Activated T-helper 1 cell treated with anti-CD3 and anti-CD28 coated beads, Interleukin-2, amount 50 U/mL, for 16 hours (primary cell): ENCODE measurements at regions not wholly inside any gene's neighbourhood (a gene's known extent, or its start where the extent isn't known, plus 50 kb on each side); places are given as distances from the start of the nearest gene placed in this dataset.

Experiments used
- DNase-seq, 2 donors: peaks; one replicate each; pipeline ENCODE4 v3.0.0-alpha.2; 2020; ENCODE audit warnings: low read depth in 1 of 2, low spot score in 1 of 2

- no peak for DNase-seq
Measured at GRCh38 chr4:140316799-140317198, 56.6 kb upstream of the SCOC start.

DNA sequence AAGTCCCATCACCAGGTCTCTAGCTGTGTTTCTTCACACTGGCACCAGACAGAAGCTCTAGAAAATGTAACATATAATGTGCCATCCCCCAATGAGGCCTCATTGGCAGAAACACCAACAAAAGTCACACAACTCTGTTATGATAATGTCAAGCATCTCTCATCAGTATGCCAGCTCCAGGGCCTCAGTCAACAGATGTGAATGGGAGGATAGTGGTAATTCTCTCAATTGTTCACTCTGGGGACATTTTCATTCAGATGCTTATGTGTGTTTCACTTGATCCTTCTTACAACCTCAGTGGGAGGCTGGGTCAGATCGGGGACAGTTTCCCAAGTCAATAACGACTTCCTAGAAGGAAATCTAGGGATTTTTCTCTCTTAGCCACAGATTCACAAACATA is 57.5 kb upstream of the SCOC start:
- no peak for DNase-seq

GRCh38 chr4:140315438-140315837 is 58.0 kb upstream of the SCOC start:
- DNase-seq: no peak

DNA sequence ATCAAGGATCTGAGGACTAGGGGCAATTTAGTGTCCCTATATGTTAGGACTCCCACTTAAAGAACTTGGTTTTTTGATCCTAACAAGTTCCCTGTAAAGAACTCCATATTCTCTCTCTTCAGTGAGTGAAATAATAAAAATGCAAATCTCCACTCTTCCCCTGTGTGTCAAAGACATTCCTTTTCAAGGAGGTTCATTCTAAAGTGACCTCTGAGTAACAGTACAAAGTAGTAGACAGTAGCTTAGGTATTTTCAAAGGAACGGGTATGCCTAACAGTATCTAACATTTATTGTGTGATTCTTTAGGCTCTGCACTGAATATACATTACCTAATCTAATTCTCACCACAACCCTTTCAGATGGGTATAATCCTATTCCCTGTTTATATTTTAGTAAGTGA is 58.4 kb upstream of the SCOC start:
- DNase-seq: no peak

DNA sequence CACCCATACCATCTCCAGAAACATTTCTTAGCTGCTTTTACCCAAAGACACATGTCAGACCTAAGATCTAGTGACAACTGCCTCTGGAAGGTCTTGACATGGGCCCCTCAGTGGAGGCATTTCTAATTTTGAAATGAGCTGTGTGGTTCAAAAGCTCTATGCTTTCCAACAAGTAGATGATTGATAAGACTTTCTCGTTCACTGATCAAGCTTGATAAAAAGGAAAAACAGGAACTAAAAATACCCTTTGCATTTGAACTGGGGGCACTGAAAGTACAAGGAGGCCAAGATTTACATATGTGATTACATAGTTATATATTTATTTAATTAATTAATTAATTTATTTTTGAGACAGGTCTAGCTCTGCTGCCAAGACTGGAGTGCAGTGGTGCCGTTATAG is 61.3 kb upstream of the SCOC start:
- DNase-seq: no peak

- no peak for DNase-seq
Measured at GRCh38 chr4:140311257-140311835, 62.1 kb upstream of the SCOC start.

DNA sequence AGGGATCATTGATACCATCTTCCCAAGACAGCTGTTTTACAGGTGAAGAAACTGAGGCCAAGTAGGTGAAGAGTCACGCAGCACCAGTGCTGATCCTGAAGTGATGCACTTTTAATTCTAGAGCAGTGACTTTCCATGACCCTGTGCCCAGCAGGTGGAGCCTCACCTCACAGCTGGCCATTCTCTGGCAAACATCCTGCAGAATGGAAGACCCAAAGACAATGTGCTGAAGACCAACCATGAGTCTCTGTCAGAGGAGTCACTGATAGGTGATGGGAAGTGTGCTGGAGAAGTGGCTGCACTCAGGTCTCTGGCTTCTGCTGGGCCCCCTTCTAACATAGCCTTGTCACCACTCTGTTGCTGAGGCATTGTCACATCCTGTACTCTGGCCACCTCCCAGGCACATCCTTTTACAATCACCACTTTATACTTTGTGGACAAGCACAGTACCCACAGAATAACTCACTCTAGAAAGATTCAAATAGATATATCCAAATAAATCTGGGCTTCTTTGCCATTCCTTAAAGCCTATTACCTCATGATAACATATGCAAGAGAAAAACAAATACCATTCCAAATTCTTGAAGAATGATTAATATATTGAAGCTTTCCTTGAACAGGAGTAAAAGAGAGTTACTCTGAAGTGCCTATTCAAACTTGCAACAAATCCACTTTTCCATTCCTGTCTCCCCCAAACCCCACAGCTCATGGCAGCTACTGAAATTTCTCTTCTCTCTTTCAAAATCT is 64.1 kb upstream of the SCOC start:
- DNase-seq: no peak

DNA sequence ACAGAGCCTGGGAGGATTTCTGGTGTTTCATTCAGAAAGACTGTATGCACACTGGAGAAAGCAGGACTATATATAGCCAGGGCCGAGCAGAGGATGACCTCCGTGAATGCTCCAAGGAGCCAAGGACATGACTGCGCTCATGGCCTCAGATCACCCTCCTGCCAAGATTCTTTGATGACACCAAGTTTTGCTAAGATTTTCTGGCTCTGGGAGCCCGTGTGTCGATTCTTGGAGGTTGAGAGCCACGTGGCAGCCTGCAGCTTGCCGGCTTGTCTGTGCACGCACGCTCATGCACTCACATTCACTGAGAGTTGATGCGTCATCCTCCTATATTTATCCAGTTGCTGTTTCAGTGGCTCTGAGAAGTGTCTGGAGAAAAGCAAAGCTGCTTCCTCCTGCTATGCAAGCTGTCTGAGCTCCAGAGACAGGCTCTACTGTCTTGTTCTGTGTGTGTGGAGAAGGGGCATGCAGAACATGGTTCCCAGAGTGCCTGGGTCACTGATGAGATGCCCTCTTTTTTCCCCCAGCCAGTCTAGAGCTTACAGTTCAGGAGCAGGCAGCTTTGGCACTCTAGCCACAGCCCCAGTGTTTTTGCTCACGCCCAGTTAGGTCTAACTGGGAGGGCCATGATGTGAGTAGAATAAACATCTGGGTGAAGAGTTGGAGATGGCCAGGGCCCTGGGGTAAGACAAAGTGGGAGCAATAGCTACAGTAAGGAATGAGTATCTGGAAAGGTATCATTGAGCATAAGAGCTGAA is 64.9 kb upstream of the SCOC start:
- no peak for DNase-seq

DNA sequence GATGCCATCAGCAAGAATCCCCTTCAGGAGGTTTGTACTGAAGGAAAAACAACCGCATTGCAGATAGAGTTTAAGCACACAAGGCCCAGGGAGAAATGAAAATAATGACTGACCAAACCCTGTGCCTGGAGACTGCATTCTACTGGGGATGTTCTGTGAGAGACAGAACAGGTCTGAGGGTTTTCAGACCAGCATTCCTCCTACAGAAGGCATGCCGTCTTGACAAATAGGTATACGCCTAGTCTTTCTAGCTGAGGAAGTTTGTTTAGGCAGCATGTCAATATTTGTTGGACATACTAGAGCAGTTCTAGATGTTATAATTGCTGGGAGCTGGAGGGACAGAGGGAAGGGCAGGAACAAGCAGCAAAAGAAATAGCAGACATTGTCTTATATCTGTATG is 68.4 kb upstream of the SCOC start:
- no peak for DNase-seq

GRCh38 chr4:140304346-140304745 is 69.1 kb upstream of the SCOC start:
- DNase-seq: no peak

- no peak for DNase-seq
Measured at GRCh38 chr4:140302151-140302859, 71.1 kb upstream of the SCOC start.

- no peak for DNase-seq
Measured at GRCh38 chr4:140300271-140300970, 73.0 kb upstream of the SCOC start.

- DNase-seq: no peak
Measured at GRCh38 chr4:140298001-140298400, 75.4 kb upstream of the SCOC start.

DNA sequence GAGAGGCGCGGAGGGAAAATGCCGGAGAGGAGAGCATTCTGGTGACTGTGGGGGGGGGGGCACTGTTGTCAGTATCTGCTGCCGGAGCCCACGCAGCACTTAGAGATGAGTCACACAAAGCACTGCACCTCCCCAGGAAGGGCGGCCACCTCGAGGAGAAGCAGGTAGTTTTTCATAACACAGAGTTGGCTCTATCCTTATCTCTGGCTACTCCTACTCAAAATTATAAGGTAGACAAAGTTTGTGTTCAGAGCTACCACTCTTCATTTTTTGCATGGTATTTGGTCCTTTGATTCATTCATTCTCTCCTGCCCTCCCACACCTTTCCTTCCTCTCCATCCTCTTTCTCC is 76.2 kb upstream of the SCOC start:
- no peak for DNase-seq

DNA sequence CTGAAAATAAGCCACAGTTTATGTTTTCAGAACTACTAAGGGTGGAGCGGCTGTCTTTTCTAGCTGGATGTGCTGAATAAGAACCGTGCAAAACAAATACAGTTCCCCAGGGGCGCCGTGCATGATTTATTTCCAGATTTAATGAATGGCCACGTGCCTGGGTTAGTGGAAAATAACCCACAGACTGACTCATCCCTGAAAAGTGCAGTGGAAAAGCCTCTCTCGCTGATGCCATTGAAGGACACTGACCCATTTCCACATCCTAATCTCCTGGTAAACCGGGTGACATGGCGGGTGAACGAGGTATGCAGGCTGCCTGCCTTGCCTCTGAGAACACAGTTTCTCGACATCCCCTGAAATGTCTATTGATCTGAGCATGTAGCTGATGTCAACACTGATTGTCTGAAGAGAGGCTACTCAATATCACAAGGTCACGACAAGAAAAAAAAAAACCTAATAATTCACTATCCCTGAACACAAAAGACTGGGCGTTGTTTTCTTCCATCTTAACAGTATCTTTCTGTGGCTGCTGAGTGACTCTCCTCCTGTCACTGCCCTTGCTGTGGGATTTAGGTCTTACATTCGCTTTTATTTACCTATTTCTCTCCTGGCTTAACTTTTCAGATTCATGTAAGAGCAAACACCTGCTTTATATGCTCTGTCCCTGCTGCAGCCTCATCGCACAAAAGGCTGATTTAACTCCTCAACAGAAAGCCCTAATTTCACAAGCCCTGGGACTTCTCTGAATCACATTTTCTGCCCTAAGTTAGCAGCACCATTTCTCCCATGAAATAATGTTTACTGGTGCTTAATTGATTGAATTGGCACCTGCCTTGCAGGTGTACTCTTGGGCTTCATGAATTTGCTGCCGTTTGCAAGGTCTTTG is 76.9 kb upstream of the SCOC start:
- no peak for DNase-seq

DNA sequence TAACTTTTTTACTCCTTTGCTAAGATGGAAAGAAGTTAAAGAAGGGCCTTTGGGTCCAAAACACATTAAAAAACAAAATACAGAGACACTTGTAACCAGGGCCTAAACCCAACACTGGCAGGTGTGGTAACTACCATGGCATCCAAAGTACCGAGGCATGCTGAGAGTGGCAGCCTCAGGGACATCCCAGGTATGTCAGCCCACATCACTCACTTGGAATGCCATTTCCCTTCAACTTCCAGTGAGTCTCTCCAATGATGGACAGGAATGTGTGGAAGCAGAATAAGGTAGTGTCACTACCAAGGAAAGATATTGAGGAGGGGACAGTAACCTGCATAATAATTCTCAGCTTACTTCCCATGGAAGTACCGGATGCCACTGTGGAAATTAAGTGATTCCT is 79.5 kb upstream of the SCOC start:
- no peak for DNase-seq

DNA sequence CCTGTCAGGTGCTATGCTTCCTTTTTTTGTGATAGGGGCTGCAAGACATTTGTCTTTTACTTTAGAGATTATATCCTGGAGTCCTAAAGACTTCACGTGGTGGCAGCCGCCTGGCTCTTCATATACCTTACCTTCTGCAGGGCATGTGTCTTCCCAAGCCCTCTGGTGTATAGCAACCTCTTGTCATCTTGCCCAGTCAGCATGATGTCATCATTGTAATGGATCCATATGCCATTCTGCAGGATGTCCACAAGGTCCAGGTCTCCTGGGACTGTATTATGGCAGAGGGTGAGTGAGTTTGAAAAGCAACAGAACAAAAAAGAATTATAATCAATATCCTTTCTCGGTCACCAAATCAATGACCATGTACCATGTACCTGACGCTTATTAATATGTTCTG is 82.2 kb upstream of the SCOC start:
- DNase-seq: no peak

DNA sequence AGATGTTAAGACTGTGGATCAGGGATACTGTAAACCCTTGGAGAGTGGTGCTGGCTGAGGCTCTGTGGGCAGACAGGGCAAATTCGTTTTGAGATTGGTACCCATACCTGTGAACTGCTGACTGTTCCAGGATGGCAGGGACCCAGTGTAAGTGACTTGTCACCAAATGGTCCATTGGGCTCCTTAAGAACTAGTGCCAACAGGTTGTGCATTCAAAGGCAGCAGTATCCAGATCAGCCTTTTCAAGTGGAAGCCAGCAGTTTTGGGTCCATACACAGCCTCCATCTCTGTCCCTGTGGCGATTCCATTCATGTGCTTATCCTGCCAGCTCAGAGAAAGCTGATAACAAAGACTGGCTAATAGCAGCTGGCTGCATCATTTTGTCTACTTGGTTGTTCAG is 84.0 kb upstream of the SCOC start:
- no peak for DNase-seq

DNA sequence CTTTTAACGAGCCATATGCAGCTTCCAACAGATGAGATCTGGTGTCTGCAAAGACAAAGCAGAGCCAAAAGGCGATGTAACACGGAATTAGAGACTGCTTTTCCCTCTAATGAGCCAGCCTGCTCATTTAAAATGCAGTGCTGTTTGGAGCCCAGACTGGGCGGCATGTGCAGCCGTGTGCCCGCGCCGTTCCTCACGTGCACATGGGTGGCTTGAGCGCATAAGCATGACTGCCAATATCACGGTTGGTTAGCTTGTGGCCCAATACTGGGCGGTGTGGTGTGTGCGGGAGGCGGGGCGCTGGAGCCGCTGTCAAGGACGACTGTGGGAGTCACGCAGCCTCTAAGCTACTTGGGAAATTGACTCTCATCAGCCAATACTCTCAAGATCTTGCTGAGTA is 87.0 kb upstream of the SCOC start:
- no peak for DNase-seq

DNA sequence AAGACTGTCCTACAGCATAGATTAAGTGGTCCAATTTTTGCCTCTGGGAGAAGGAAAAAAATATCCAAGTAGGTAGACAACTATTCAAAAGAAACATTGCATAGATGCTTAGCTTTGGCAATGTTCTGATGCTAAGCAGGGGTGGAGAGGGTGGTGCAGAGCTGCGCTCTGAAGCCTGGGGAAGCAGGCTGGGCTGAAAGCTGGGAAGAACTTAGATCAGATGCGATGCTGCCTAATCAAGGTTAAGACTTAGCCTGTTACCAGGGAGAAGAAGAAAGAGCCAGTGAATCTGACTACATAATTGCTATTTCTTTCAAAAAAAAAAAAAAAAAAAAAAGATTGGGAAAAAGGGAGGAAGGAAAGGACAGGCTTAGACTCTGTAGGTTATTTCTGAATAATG is 89.0 kb upstream of the SCOC start:
- no peak for DNase-seq
